ENCODE measurements at regions not wholly inside any gene's neighbourhood (a gene's known extent, or its start where the extent isn't known, plus 50 kb on each side); places are given as distances from the start of the nearest gene placed in this dataset.

GRCh38 chr12:89906178-89906577 lies 197.5 kb upstream of the ATP2B1 start:
- Mint-ChIP-seq H3K27me3 (ENCODE audit: low read depth) (no peaks in the 10 kb centered on the region), H3K9me3 (peaks cover 0 to 2% of the 10 kb centered on the region in 2 experiments; a peak in 2 of 5 replicates), H3K4me1 (0 out of 4 replicates have a peak, but pooled peaks cover 0 to 1% of the 10 kb centered on the region in 2 experiments), H3K27ac (no peak overlapping the region), H3K4me3 (no peak overlapping the region), H3K36me3 (ENCODE audit: insufficient read depth in 1 of 3, low read depth in 3 of 3) (no peaks in the 10 kb centered on the region; a peak in 1 of 7 replicates)
- no peak overlapping the region for H3T11ph ChIP-seq (ENCODE audit: low read length)
- no peak overlapping the region for H3K9ac ChIP-seq (ENCODE audit: extremely low read depth, insufficient read length, low read length)
- H3K14ac ChIP-seq (ENCODE audit: insufficient read depth, low read length), result no peak overlapping the region
- no peak overlapping the region for H4K8ac ChIP-seq (replicated peaks; ENCODE audit: insufficient read length, low read depth, low read length)
- H3K4me2 ChIP-seq (ENCODE audit: insufficient read depth, insufficient read length, low read length), result no peak overlapping the region
- H3K4ac ChIP-seq (ENCODE audit: low read depth, low read length), result no peak overlapping the region
- no peak overlapping the region for H2BK5ac ChIP-seq (ENCODE audit: insufficient read length, low read length)
- no peak overlapping the region for H2BK12ac ChIP-seq (ENCODE audit: insufficient read length, low read depth, low read length)
- no peaks in the 10 kb centered on the region for H3K79me2 ChIP-seq (ENCODE audit: insufficient read depth, low read length)
- H3K56ac ChIP-seq (ENCODE audit: insufficient read length, low read depth, low read length), result no peak overlapping the region
- no peaks in the 10 kb centered on the region for H3K23me2 ChIP-seq (ENCODE audit: insufficient read length, low read depth, low read length, poor library complexity, severe bottlenecking)
- H4K20me1 ChIP-seq (ENCODE audit: control insufficient read depth, insufficient read depth, insufficient read length), result no peaks in the 10 kb centered on the region
- H3K79me1 ChIP-seq (ENCODE audit: insufficient read depth, low read depth, low read length, poor library complexity, severe bottlenecking), result no peaks in the 10 kb centered on the region
- H3K27ac ChIP-seq (ENCODE audit: insufficient read length, low read depth, low read length), result no peak overlapping the region
- H3K18ac ChIP-seq (ENCODE audit: insufficient read length, low read depth, low read length), result no peak overlapping the region
- no peak overlapping the region for H2BK15ac ChIP-seq (ENCODE audit: low read depth, low read length)
- no peaks in the 10 kb centered on the region for H3K4me1 ChIP-seq (ENCODE audit: insufficient read depth, low read length)
- no peaks in the 10 kb centered on the region for H3K9me3 ChIP-seq (ENCODE audit: control insufficient read depth, low read depth, low read length)
- H2BK20ac ChIP-seq (ENCODE audit: low read depth, low read length, poor library complexity, severe bottlenecking), result no peak overlapping the region
- no peak overlapping the region for H2AFZ ChIP-seq (ENCODE audit: low read length)
- H3K23ac ChIP-seq (ENCODE audit: insufficient read length, low read depth, low read length), result no peak overlapping the region
- TF ChIP-seq CTCF (conservative IDR thresholded peaks at IDR 0.05), result no peak
- no peak for DNase-seq
- no peak overlapping the region for H2AK5ac ChIP-seq (ENCODE audit: insufficient read length, low read length)
- no peak overlapping the region for H2BK120ac ChIP-seq (ENCODE audit: low read depth, low read length, poor library complexity, severe bottlenecking)
- no peaks in the 10 kb centered on the region for H3K27me3 ChIP-seq (ENCODE audit: insufficient read depth, low read length)
- H4K5ac ChIP-seq (ENCODE audit: insufficient read length, low read depth, low read length), result no peak overlapping the region
- no peak overlapping the region for H4K91ac ChIP-seq (ENCODE audit: insufficient read length, low read depth, low read length)

Data from H9 (cell line).